ENCODE measurements at regions not wholly inside any gene's neighbourhood (a gene's known extent, or its start where the extent isn't known, plus 50 kb on each side); places are given as distances from the start of the nearest gene placed in this dataset.
"Not testable (repeated sequence)": the region's sequence is repeated elsewhere in the genome, so short reads cannot be mapped to it uniquely, and the experiment has no call there.

DNA sequence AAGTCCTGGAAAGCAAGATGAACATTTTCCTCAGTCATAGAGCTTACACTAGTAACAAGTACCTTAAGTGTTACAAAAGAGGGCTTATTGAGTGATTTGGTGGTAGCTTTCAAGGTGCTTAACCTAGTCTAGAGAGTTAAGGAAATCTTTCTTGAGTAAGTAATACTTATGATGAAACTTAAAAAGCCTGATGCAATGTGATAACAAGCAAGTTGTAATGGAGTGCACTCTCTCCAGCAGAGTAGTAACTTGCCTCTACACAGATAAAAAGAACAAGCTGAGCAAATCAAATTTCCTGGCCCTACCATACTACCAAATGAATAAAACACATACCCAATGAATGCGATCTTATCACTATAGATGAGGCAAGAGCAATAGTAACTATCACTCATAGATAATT is 639.9 kb upstream of the FBXO33 start:
- DNase-seq: no peak

GRCh38 chr14:40058901-40059897 is 627.0 kb upstream of the FBXO33 start:
- DNase-seq: no peak

DNA sequence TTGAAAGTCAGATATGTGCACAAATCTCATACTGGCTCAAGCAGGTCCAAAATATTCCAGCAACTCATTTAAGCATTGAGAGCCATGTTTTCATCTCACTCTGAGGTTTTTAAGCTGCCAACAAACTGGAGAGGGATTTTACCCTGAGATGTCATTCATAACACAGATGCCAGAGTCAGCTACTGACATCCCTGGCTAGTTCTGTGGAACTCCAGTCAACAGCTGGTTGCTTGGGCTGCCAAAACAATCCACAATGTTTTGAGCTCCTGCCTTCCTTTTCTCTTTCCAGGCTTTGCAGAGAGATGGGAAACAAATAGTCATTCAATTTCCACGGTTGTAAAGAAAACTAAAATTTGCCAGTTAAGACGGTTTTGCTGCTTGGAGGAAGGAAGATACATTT is 621.2 kb upstream of the FBXO33 start:
- no peak for DNase-seq

GRCh38 chr14:40028991-40029390 is 596.8 kb upstream of the FBXO33 start:
- no peak for DNase-seq

- DNase-seq: no peak
Observed at GRCh38 chr14:40025101-40025500, 592.9 kb upstream of the FBXO33 start.

- no peak for DNase-seq
Observed at GRCh38 chr14:40010961-40011360, 578.7 kb upstream of the FBXO33 start.

- no peak for DNase-seq
Observed at GRCh38 chr14:40009771-40010170, 577.5 kb upstream of the FBXO33 start.

DNA sequence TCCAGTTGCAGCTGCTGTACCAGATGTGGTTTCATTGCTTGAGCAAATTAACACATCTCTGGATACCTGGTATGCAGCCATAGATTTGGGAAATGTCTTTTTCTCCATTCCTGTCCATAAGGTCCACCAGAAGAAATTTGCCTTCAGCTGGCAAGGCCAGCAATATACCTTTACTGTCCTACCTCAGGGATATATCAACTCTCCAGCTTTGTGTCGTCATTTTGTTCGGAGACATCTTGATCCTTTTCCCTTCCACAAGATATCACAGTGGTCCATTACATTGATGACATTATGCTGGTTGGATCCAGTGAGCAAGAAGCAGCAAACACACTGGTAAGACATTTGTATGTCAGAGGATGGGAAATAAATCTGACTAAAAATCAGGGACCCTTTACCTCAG is 576.1 kb upstream of the FBXO33 start:
- not testable (repeated sequence) for DNase-seq

- DNase-seq: no peak
Observed at GRCh38 chr14:40004871-40005500, 572.8 kb upstream of the FBXO33 start.

GRCh38 chr14:40003773-40004172 is 571.5 kb upstream of the FBXO33 start:
- DNase-seq: no peak

- no peak for DNase-seq
Observed at GRCh38 chr14:39998854-39999253, 566.6 kb upstream of the FBXO33 start.

- no peak for DNase-seq
Observed at GRCh38 chr14:39998114-39998513, 565.9 kb upstream of the FBXO33 start.

GRCh38 chr14:39991041-39991440 is 558.8 kb upstream of the FBXO33 start:
- DNase-seq: no peak

DNA sequence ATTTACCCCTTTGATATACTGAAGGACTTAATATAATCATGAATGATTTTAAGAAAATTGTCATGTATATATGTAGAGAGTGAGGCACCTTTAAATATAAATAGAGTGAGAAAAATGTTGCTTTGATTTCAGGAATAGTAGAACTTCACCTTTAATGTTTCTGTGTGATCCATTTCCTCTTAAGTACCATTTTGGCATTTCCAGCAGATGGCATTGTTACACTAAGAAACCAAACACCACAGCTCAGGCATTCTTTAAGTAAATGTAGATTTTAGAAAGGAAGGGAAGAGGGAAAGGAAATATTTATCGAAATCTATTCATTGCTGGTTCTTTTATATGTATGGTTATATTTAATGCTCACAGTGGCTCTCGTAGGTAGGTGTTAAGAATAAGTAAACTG is 556.7 kb upstream of the FBXO33 start:
- DNase-seq: peak; percentile 26

DNA sequence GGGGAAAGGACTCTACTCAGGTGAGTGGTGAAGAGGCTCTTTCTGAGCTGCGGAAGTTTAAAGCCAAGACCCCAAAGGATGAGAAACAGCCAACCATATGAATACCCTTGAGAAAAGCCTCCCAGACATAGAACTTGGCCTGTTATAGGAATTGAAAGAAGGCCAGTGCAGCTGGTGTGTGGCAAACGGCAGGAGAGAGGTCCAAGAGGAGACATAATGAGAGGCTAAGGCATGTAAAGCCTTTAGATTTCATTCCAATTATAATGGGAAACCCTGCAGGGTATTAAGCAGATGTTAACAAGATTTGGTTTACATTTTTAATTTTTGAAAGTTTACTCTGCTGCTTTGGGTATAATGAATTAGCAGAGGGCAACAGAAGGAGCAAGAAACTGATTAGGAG is 552.1 kb upstream of the FBXO33 start:
- no peak for DNase-seq

DNA sequence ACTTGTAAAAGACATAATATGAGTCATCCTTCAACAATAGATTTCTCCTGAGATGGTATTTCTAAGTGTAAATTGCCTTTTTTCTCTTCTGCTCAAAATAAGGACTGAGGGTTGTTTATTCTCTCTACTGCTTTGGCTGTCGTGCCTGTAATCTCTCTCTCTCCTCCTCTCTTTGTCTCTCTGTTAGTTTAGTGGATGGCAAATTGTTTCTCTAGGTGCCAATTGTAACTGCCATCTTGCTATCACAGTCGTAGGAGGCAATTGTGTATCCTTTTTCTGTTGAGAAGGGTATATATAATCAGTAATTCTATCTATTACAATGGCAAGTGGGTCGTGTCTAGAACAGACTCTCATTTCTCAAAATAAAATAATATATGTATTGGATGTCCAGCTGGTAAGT is 545.0 kb upstream of the FBXO33 start:
- no peak for DNase-seq

DNA sequence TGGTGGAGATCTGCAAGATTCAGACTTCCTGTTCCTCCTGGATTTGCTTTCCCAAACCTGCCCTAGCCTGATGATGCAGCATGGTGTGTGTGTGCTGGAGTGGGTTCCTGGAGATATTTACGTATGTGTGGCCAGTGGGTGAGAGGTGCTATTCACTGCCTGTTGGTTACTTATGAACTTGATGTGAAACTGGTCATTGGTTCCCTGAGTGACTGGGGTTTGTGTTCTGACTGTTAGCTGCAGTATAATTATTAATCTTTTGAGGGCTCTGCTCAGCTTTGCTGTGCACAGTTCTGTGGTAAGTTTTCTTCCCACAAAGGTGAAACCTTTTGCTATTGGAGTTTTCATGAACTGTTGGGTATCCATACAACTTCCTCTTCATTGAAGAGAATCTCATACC is 541.8 kb upstream of the FBXO33 start:
- no peak for DNase-seq

- DNase-seq: no peak
Observed at GRCh38 chr14:39972704-39973103, 540.5 kb upstream of the FBXO33 start.

- no peak for DNase-seq
Observed at GRCh38 chr14:39967885-39968284, 535.7 kb upstream of the FBXO33 start.

- DNase-seq: no peak
Observed at GRCh38 chr14:39957987-39958386, 525.8 kb upstream of the FBXO33 start.

DNA sequence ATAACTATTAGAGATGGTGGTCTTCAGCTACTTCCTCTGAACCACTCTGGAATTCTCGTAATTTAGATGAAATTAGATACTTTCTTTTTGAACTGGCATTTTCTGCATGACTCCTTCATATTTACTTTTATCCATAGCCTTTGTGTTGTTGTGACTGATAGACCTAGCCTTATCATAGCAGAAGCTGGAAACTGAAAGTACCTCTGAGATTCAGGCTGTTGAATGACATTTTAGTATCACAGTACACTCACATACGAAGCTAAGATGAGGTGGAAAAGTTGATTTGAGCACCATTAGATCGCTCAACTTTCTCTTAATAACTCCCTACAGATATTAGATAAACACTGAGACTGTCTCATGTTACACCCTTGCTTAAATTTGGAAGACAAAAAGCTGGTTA is 525.1 kb upstream of the FBXO33 start:
- DNase-seq: no peak

DNA sequence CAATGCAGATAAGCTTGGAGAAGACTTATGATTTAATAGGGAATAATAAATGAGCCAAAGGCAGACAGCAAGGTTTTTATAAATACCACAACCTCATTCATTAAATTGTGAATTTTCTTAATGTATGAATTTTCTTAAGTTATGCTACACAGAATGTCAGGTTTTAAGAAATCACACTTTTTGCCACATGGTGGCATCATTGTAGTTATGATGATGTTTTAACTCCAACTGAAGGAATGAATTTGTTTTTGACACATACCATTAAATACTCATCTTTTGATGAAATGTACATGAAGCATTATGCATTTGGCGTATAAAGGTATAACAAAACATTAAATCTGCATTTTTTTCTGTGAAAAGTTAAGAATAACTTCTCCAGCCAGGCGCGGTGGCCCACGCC is 524.1 kb upstream of the FBXO33 start:
- no peak for DNase-seq

DNA sequence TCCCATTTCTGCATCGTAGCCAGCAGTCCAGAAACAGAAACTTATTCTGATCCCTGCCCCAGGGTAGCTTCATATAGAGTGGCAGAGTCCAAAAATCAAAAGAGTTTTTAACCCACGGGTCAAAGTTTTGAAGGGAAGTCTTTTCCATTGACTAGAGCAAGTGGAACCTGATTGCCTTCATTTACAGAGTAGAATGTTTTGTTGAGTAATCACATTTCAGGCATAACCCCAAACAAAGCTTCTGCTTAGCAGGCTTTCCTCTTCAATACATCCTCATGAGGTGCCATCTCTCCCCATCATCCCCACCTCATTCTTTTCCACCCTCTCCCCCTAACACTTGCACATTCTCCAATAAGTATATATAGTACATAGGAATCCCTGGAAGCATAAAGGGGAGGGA is 516.0 kb upstream of the FBXO33 start:
- no peak for DNase-seq

DNA sequence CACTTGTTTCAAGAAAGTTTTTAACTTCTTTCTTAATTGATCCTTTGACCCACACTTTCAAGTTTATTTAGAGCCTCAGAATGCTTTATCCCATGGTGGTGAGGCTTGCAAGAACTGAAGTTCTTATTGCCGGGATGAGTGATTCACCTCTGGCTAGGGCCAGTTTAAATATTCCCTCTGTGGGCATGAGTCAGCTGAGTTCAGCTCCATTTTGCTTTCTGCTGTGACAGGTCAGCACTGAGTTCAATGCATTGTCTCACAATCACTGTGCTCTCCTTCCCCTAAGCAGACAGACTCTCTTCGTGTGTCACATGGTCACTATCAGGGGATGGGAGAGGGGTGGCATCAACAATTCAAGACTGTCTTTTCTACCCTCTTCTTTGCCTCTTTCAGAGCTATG is 514.6 kb upstream of the FBXO33 start:
- DNase-seq: no peak

All from midbrain (tissue), 1 donor.